RWPE1 (cell line): ENCODE measurements at regions not wholly inside any gene's neighbourhood (a gene's known extent, or its start where the extent isn't known, plus 50 kb on each side); places are given as distances from the start of the nearest gene placed in this dataset.
"Not testable (repeated sequence)": the region's sequence is repeated elsewhere in the genome, so short reads cannot be mapped to it uniquely, and the experiment has no call there.

Source experiments
- CTCF ChIA-PET: fragments of 350-600 bp; sonication (Branson Sonifier 250); formaldehyde crosslinking; extraction: SDS; loops from one replicate; lab custom pipeline; 2021; lab: Yijun Ruan, JAX
- POLR2A ChIA-PET: fragments of 400-600 bp; formaldehyde crosslinking; extraction: SDS; loops from one replicate; lab custom pipeline; 2020; ENCODE audit warnings: antibody characterized with exemption; ENCODE audit not compliant: low non-redundant PET; lab: Yijun Ruan, JAX
- DNase-seq: peaks from one replicate; pipeline ENCODE4 v3.0.0; 2012; ENCODE audit warnings: low spot score
- H3K27ac ChIP-seq: fragments of 450-650 bp; 2 replicates; pipeline ENCODE4 v1.5.1; 2017
- TF ChIP-seq, protein P1 (sequence below): fragments of 450-650 bp; conservative IDR thresholded peaks from 2 replicates; pipeline ENCODE4 v1.5.1; 2017; ENCODE audit warnings: low read depth, mild to moderate bottlenecking

DNA sequence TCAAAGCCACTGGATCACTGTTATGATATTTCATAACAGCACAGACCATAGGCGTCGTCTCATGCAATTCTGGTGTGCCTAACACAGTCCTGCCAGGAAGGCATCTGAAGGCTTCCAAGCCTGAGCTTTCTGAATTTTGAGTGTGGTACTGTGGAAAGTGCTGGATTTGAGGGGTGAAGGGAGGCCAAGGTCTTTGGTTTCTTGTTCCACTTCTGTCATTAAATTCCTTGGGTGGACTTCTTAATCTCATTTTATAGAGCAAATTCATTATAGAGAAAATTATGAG is 441.3 kb upstream of the PIK3R1 start:
- TF ChIP-seq, protein P1, sequence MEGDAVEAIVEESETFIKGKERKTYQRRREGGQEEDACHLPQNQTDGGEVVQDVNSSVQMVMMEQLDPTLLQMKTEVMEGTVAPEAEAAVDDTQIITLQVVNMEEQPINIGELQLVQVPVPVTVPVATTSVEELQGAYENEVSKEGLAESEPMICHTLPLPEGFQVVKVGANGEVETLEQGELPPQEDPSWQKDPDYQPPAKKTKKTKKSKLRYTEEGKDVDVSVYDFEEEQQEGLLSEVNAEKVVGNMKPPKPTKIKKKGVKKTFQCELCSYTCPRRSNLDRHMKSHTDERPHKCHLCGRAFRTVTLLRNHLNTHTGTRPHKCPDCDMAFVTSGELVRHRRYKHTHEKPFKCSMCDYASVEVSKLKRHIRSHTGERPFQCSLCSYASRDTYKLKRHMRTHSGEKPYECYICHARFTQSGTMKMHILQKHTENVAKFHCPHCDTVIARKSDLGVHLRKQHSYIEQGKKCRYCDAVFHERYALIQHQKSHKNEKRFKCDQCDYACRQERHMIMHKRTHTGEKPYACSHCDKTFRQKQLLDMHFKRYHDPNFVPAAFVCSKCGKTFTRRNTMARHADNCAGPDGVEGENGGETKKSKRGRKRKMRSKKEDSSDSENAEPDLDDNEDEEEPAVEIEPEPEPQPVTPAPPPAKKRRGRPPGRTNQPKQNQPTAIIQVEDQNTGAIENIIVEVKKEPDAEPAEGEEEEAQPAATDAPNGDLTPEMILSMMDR, result no peak
- POLR2A ChIA-PET, result no interaction called here
- DNase-seq, result no peak
- CTCF ChIA-PET, result no interaction called here
- H3K27ac ChIP-seq, result no peak overlapping the region

DNA sequence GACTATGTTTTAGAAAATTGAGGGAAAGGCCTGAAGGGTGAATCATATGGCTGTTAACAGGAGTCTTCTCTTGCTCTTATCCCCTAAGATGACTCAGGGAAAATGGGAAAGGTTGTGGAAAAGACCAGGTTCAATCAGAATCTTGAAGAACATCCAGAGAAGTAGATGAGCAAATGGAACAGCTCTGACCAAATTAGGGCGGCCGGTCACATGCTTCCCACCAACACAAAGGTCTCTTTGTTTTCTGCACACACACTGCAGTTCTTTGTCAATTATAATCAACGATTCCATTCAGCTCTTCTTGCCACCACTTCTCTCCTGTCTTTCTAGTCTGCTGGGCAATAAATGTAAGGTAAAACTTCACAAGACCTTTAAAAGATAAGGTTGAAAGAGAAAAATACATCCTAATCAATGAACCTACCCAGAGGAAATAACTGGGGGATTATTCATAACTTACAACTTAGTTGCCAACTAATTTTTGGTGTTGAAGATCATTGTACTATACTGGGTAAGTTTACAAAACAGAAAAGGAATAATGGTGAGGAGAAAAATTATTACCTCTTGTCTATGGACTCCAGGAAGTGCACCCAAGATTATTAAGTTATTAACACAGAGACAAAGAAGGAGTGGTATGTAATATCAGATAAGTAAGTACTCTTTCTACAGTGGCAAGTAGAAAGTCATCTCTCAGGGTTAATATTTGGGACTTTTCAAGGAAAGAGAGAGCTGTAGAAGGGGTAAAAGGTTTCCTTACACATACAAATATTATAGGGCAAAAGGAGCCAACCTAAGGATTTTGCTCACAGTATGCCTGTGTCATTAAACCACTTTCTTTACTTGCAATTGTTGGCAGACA is 441.9 kb upstream of the PIK3R1 start:
- TF ChIP-seq, protein P1, result no peak
- CTCF ChIA-PET, result no interaction called here
- peak; percentile 24 for DNase-seq
- POLR2A ChIA-PET, result no interaction called here
- H3K27ac ChIP-seq, result no peak overlapping the region

DNA sequence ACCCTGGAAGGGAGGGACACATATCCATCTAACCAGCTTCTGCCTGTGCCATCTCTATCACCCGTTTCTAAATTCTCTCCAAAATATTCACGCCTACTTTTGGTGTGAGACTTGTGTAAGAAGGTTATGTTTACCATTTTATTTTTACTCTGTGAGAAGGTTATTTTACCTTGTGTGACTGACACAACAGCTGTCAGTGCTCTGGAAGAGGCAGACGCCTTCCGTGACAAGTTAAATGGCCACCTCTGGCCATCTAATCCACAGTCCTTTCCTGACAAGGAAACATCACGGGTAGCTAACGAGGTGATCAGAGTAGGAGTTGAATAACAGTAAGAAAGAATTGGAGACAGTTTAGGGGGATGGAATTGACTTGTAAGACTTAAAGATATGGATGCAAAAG is 443.8 kb upstream of the PIK3R1 start:
- POLR2A ChIA-PET, result no interaction called here
- CTCF ChIA-PET, result interaction anchor here (0.7 kb wide), 1 partner anchor 1864 kb away, joined by 4 read pairs; no protein-coding TSS in a partner anchor
- DNase-seq, result no peak
- H3K27ac ChIP-seq, result no peak overlapping the region
- TF ChIP-seq, protein P1, result no peak

DNA sequence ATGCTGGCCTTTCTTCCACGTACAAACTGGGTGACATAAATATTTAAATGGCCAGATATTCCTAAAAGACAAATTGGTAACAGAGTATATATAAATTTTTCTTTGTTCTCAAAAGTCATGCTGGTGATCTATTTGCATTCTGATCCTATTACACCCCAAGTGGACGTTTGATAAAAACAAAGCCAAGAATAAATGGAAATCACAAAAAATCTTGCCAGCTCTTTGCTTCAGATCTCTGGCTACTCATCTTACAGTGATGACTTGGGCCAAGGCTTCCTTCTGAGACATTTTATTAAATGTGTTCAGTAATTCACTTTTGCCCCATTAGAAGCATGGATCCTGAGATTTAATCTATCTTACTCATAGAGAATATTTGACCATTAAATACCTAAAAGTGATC is 444.3 kb upstream of the PIK3R1 start:
- CTCF ChIA-PET, result no interaction called here
- DNase-seq, result no peak
- POLR2A ChIA-PET, result no interaction called here
- TF ChIP-seq, protein P1, result no peak
- no peak overlapping the region for H3K27ac ChIP-seq

DNA sequence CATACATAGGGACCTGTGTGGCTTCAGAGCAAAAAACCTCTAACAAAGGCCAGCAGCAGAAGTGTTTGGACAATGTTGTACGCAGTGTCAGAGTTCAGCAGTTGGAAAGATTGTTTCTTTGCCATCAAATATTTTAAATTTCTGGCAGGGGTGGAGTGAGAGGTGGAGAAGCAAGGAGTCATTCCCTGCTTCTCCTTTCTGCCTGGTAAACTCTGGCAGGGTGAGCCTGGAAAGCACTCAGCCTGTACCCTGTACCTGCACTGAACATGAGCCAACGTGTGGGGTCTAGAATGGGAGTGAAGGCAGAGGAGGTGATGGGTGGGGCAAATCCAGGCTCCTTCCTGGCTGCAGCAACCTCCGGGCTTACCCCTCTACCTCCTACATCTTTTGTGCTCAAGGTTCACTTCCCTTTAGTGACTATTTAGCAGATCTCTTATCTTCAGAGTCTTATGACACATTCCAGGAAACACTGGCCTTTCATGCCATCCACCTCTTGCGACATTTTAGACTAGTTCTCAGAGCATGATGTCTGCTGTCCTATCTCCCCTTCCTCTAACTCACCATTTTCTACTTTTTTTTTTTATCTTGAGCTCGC is 445.0 kb upstream of the PIK3R1 start:
- POLR2A ChIA-PET, result interaction anchor here (0.7 kb wide), 1 partner anchor 43 kb away, joined by 4 read pairs; no protein-coding TSS in a partner anchor
- DNase-seq, result no peak
- TF ChIP-seq, protein P1, result no peak
- CTCF ChIA-PET, result no interaction called here
- H3K27ac ChIP-seq, result no peak overlapping the region

DNA sequence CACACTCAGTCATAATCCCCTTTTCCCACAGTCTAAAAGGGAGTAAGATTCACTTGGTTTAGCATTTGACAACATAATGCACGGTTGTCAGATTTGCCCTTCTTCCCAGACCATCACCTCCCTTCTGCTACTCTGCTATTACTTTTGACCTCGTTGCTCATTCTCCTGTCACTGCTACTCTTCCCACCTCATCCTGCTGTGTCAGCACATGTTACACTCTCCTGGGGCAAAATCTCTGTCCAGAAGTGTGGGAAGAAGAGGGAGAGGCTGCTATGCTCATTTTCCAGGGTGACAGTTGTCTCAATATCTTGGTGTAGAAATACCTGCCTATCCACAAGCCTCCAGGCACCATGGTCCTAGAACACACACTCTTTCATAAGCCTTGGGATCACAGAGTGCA is 449.9 kb upstream of the PIK3R1 start:
- TF ChIP-seq, protein P1, result no peak

DNA sequence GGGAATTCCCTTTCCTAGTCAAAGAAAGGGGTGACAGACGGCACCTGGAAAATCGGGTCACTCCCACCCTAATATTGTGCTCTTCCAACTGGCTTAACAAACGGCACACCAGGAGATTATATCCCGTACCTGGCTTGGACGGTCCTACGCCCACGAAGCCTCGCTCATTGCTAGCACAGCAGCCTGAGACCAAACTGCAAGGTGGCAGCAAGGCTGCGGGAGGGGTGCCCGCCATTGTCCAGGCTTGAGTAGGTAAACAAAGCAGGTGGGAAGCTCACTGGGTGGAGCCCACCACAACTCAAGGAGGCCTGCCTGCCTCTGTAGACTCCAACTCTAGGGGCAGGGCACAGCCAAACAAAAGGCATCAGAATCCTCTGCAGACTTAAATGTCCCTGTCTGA is 457.8 kb upstream of the PIK3R1 start:
- CTCF ChIA-PET, H3K27ac ChIP-seq, POLR2A ChIA-PET, DNase-seq: not testable (repeated sequence)

More for the DNA sequence above, 449.9 kb upstream of the PIK3R1 start:
- H3K27ac ChIP-seq, result no peak overlapping the region
- no peak for DNase-seq
- ChIA-PET POLR2A (no interaction called here), CTCF (no interaction called here)
